ENCODE measurements at regions not wholly inside any gene's neighbourhood (a gene's known extent, or its start where the extent isn't known, plus 50 kb on each side); places are given as distances from the start of the nearest gene placed in this dataset.
A peak's percentile ranks its signal among the peaks of the same experiment; 100 is the strongest.
"Not testable (repeated sequence)": the region's sequence is repeated elsewhere in the genome, so short reads cannot be mapped to it uniquely, and the experiment has no call there.

DNA sequence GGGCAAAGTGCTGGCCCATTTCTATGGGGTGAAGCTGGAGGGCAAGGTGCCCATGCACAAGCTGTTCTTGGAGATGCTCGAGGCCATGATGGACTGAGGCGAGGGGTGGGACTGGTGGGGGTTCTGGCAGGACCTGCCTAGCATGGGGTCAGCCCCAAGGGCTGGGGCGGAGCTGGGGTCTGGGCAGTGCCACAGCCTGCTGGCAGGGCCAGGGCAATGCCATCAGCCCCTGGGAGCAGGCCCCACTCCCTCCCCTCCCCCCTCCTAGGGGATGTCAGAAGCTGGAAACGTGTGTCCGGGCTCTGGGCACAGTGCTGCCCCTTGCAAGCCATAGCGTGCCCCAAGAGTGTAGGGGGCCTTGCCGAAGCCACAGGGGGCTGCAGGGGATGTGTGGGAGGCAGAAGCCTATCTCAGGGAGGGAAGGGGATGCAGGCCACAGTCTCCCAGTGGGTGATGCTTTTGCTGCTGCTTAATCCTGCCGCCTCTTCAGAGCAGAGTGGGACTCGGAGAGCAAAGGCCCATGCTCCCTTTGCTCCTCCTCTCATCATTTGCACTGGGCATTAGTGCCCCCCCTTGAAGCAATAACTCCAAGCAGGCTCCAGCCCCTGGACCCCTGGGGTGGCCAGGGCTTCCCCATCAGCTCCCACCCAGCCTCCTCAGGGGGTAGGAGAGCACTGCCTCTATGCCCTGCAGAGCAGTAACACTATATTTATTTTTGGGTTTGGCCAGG, 85.2 kb downstream of the MRPL57 start:
- not testable (repeated sequence) for DNase-seq (ENCODE audit: low read depth in 3 of 3, low spot score in 1 of 3)

DNA sequence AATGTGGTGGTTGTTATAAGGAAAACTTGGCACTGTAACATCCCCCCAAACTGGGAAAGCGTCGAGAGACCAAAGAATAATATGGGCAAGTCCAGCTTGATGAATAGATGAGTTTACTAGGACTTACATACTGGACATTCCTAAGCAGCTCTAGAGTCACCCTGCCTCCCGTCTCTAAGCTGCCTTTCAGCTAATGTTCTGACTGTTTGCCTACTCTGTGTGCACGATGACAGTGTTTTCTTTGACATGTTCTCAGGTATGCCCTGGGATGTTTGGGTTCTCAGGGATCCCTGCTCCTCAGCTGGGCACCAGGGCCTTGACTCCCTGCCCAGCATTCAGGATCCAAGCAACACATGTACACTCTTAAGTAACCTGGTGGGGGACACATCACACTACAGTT, 87.5 kb downstream of the MRPL57 start:
- DNase-seq (ENCODE audit: low read depth in 3 of 3, low spot score in 1 of 3), result not testable (repeated sequence)

DNA sequence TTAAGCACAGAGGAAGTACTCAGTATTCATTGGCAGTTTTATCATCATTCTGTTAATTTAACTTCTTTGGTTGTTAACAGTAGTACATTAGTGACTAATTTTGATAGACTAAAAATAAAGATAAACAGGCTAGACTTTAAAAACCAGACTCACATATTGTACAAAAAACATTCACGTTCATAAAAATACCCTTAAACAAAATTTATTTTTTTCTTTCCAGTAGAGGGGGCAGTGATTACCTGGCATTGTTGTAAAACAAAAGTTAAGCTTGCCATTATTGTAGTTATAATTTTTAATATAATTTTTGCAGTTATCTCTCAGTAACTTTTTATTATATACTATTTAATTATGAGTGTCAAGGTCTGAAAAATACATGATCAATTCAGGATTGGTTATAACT, 92.0 kb downstream of the MRPL57 start:
- not testable (repeated sequence) for DNase-seq (ENCODE audit: low read depth in 3 of 3, low spot score in 1 of 3)

DNA sequence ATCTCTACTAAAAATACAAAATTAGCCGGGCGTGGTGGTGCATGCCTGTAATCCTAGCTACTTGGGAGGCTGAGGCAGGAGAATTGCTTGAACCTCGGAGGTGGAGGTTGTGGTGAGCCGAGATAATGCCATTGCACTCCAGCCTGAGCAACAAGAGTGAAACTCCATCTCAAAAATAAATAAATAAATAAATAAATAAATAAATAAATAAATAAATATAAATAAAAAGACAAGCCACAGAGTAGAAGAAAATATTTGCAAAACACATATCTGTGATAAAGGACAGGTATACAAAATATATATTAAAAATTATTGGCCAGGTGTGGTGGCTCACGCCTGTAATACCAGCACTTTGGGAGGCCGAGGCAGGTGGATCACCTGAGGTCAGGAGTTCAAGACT, 96.0 kb downstream of the MRPL57 start:
- DNase-seq (ENCODE audit: low read depth in 3 of 3, low spot score in 1 of 3), result not testable (repeated sequence)

DNA sequence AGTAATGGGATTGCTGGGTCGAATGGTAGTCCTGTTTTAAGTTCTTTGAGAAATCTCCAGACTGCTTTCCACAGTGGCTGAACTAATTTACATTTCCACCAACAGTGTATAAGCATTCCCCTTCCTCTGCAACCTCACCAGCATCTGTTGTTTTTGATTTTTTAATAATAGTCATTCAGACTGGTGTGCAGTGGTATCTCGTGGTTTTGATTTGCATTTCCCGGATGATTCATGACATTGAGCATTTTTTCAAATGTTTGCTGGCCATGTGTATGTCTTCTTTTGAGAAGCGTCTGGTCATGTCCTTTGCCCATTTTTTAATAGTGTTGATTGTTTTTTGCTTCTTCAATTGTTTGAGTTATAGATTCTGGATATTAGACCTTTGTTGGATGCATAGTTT, 98.0 kb downstream of the MRPL57 start:
- DNase-seq (ENCODE audit: low read depth in 3 of 3, low spot score in 1 of 3), result not testable (repeated sequence)

DNA sequence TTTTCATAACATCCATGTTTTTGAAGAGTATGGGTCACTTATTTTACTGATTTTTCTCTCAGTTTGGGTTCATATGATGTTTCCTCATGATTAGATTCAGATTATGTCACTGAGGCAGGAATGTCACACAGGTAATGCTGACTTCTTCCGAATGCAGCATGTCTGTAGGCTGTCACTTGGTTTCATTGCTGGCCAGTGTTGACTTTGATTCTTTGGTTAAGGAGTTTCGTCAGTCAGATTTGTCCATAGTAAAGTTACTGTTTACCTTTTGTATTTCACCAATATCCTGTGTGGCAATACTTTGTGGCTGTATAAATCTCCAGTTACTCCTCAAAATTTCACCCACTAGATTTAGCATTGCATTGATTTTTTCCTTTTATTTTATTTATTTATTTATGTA, 105.6 kb downstream of the MRPL57 start:
- no peak for DNase-seq (ENCODE audit: low read depth in 3 of 3, low spot score in 1 of 3)

DNA sequence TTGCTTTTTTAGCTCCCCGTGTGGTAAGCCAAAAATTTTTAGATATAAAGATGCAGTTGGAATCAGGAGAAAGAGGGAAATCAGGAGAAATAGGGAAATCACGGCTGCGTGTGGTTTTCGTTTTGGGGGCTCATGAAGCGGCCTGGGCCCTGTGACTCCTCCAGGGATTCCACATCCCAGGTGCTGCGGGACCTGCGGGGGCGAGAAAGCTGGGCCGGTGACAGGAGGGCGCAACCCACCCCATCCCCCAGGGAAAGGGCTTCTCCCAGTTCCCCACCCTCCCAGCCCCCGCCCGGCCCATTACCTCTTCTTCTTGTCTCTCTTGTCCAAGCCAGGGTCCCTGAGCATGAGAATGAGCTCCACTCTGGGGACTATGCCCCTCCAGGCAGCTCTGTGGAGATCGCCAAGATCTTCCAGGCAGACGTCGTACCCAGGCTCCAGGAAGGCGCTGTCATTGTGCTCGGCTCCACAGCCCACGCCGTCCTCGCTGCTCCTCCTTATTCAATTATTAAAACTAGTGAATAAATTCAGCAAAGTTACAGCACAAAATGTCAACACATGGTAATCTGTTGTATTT, 111.0 kb downstream of the MRPL57 start:
- DNase-seq (ENCODE audit: low read depth in 3 of 3, low spot score in 1 of 3), result no peak

DNA sequence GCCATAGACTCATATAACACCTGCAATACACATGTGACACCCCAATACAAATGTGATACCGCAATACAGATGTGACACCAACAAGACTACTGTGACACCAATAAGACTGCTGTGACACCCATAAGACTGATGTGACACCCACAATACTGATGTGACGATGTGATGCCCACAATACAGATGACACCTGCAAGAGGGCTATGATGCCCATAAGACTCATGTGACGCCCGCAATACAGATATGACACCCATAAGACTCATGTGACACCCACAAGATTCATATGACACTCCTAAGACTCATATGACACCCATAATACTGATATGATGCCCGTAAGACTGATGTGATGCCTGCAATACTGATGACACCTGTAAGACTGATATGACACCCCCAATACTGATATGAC, 113.0 kb downstream of the MRPL57 start:
- no peak for DNase-seq (ENCODE audit: low read depth in 3 of 3, low spot score in 1 of 3)

DNA sequence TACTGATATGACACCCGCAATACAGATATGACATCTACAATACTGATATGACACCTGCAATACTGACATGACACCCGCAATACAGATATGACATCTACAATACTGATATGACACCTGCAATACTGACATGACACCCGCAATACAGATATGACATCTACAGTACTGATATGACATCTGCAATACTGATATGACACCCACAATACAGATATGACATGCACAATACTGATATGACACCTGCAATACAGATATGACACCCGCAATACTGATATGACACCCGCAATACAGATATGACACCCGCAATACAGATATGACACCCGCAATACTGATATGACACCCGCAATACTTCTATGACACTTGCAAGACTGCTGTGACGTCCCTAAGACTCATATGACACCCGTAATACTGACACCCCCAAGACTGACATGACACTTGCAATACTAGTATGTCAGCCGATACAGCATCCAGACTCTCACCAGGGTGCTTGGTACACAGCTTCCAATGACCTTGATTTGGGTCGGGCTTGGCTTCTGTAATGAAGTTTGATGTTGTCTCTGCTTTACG, 114.1 kb downstream of the MRPL57 start:
- DNase-seq (ENCODE audit: low read depth in 3 of 3, low spot score in 1 of 3), result not testable (repeated sequence)

DNA sequence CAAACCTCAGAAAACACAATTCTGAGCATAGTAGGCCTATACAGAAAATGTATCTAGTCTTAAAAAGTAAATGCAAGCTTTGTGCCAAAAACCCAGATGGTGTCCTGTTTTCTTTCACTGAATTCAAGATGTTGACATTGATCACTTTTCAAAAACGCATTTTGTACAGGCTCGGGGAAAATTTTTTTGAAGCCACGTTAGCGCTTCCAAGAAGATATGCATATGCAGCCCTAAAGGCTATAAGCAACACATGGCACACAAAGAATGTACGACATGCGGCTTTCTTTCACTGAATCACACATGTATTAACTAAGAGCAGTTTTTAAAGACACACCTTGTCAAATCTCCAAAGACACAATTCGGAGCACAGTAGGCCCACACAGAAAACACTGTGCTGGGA, 115.4 kb downstream of the MRPL57 start:
- DNase-seq (ENCODE audit: low read depth in 3 of 3, low spot score in 1 of 3), result no peak

DNA sequence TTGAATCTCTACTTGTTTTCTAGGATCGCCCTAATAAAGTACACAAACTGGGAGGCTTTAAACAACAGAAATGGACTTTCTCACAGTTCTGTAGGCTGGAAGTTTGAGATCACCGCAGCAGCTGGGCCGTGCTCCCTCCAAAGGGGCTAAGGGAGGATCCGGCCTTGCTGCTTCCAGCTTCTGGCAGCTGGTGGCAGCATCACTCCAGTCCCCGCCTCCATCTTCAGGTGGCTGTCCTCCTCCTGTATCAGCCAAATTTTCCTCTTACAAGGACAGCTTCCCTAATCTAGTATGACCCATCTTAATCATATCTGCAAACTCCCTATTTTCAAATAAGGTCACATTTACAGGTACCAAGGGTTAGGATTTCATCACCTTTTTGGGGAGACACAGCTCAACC, 120.5 kb downstream of the MRPL57 start:
- DNase-seq (ENCODE audit: low read depth in 3 of 3, low spot score in 1 of 3), result peak in 1 of 3 donors; percentile 12

DNA sequence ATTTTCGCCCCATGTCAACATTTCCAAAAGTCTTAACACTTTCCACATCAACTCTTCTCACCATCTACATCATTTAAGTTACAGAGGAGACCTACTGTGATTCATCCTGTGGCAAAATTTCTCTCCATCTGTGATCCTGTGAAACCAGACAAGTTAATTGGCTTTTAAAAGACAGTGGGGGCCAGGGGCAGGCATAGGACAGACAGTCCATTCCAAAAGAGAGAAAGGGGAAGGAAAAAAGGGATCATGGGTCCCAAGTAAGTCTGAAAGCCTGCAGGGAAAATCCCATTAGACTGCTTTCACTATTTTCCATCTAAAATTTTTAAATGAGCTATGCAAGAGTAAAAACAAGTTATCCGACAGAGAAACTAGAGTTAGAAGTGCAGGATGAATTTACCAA, 121.0 kb downstream of the MRPL57 start:
- DNase-seq (ENCODE audit: low read depth in 3 of 3, low spot score in 1 of 3), result no peak

DNA sequence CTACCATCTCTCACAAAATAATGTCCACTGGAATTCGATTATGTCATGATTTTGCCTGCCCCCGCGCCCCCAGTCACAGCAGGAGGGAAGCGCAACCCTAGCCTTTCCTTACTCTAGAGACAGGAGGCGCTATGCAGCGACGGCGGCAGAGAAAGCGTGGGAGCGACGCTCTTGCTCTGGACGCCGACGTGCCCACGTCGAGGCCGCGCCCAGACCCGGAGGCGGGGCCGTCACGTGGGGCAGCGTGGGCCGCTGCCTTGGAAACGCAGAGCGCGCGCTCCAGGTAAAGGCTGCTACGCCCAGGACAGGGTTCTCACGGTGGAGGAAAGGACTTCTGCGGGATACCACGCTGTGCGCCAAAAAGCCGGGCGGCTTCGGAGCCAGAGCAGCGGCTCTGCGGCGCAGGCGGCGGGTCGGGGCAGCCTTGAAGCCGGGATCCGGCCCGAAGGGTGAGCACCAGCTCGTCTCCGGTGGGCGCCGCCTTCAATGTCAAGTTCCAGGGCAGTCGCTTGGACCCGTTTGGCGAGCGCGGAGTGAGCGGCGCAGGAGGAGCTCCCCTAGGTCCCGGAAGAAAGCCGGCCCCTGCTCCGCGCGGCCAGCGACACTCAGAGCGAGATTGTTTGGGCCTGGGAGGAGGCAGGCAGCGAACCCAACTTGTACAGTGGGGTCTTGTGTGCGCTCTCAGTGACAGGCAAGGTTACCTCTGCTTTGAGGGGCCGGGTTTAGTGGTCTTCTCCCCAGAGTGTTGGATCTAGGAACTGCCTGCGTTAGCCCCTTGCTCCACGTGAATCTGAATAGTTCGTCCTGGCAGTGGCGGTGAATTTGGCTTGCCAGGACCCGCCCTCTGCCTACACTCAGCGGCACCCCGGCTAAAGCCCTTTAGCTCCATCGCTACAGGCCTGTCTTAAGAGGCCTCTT, 121.7 kb downstream of the MRPL57 start:
- peak; percentile 49 to 77 (median 67) for DNase-seq (ENCODE audit: low read depth in 3 of 3, low spot score in 1 of 3)

DNA sequence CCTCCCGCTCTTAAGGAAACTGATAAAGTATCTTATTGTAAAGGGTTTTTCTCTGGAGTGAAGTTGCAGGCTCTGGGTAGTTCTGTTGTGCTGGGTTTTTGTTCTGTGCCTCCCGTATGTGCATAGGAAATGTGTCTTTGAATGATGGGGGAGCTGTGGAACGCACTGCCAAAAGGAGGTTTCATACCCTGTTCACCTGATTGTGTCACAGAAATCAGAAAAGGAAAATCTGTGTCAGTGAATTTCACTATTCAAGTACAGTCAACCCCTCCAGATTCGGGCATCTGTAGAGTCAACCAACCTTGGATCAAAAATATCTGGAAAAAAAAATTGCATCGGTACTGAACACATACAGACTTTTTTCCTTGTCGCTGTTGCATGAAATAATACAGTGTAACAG, 127.8 kb downstream of the MRPL57 start:
- no peak for DNase-seq (ENCODE audit: low read depth in 3 of 3, low spot score in 1 of 3)

DNA sequence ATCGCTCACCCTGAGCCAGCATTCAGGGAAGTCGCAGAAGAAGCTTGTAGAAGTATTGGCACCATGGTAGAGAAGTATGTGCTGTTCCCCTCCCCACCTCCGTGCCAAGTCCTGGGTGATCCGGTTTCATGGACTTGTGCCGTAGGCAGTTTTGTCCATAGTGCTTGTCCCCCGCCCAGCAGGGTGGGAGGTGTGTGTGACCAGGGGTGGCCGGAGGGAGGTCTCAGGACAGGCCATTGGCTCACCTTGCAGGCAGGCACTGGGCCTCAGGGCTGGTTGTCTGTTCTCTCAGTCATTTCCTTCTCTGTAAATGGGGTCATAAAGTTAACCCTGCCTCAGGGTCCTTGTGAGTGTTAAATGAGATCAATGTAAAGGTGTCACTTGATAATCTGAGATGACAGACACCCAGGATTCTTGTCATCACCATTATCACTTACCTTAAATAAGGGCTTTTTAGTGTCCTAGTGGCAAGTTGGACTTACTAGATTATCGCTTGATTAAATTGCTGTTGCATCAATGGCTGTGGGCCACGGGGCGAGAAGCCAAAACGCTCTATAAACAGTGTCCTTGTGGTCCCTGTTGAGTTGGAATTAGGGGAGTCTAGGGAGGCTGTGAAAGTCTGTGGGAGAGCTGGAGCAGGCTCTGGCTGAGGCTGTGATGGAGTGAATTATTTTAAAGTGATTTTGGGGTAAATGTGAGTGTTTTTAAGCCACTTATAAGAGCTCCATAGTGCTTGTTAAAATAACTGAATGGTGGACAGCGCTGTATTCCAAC, 130.0 kb downstream of the MRPL57 start:
- DNase-seq (ENCODE audit: low read depth in 3 of 3, low spot score in 1 of 3), result not testable (repeated sequence)

DNA sequence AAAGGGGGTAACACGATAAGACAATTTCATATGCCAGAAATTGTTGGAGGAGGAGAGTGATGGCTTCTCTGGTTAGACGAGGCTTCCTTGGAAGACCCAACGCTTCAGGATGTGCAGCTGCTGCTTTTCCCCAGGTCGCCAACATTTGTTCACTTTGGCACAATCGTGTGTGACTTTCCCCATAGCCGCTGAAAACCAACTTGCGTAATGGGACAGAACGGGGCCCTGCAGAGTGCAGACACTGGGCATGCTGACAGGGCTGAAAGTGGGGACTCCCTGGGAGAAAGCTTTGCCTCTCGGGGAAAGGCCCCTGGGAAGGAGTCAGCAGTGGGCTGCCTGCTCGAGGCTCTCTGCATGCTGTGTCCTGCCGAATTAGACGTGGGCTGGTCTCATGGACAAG, 130.7 kb downstream of the MRPL57 start:
- not testable (repeated sequence) for DNase-seq (ENCODE audit: low read depth in 3 of 3, low spot score in 1 of 3)

DNA sequence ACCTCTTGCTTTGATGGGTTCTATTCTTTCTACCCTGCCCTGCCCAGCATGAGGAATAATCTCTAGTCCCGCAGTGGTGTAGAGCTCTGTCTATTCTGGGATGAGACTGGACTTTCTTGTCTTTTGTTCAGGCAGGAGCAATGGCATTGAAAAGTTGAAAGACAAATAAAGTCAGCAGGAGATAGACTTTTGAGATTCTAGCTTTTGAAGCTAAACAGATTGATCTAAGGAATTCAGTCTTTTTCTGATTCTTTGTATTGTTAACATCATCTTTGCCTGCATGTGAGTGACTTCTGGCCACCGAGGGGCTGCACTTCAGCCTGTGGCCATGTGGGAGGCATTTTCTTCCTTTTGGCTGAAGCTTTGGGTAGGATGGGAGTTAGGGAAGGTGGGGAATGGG, 132.4 kb downstream of the MRPL57 start:
- no peak for DNase-seq (ENCODE audit: low read depth in 3 of 3, low spot score in 1 of 3)

DNA sequence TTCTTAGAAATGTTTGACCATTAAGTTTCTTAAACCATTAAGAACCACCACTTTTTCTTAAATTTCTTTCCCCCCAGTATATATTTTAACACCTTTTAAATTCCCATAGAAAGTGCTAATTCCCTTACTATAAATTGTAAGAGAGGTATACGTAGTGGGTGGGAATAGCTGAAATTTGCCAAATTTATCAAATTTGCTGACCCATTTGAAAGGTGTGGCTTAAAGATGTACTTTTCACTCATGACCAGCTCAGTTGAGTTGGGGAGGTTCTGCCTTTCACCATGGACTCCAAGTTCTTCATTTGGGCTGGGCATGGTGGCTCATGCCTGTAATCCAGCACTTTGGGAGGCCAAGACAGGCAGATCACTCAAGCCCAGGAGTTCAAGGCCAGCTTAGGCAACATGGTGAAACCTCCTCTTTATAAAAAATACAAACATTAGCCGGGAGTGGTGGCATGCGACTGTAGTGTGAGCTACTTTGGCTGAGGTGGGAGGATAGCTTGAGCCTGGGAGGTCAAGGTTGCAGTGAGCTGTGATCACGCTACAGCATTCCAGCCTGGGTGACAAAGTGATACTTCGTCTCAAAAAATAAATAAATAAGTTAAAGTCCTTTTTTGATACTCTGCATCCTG, 133.2 kb downstream of the MRPL57 start:
- no peak for DNase-seq (ENCODE audit: low read depth in 3 of 3, low spot score in 1 of 3)

DNA sequence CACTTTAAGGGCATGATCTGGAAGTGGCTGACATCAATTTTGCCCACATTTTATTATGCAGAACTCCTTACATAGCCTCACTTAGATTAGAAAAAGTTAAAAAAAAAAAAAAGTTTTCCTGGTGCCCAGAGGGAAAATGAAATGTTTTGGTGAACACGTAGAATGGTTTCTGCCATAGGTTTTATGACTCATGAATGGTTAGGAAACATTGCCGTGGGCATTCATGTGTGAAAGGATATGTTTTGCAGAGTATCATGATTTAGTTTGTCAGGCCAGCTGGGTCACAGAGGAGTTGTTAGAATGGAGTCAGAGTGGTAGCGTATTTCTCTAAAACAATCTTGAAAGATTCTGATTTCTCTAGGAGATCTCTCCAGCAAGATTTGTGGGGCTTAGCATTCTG, 133.8 kb downstream of the MRPL57 start:
- no peak for DNase-seq (ENCODE audit: low read depth in 3 of 3, low spot score in 1 of 3)

DNA sequence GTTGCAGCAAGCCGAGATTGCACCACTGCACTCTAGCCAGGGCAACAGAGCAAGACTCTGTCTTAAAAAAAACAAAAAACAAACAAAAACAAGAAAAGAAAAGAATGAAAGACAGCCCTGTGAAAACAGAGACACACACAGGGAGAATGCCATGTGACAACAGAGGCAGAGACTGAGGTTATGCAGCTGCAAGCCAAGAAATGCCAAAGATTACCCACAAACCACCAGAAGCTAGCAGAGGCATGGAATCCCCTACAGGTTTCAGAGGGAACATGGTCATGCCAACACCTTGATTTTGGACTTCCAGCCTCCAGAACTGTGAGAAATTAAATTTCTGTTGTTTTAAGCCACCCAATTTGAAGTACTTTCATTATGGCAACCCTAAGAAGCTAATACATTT, 138.5 kb downstream of the MRPL57 start:
- DNase-seq (ENCODE audit: low read depth in 3 of 3, low spot score in 1 of 3), result not testable (repeated sequence)

Data from stimulated activated CD4-positive, alpha-beta T cell treated with anti-CD3 and anti-CD28 coated beads, TNF-alpha, amount 100 ng/mL, for 1 hour (primary cell).